Keratinocyte (primary cell): ENCODE measurements at regions not wholly inside any gene's neighbourhood (a gene's known extent, or its start where the extent isn't known, plus 50 kb on each side); places are given as distances from the start of the nearest gene placed in this dataset.

Experiments used
- DNase-seq: peaks from one replicate; pipeline ENCODE4 v3.0.0-alpha.2; 2011; ENCODE audit warnings: low read depth, missing footprints, low spot score
- FAIRE-seq: peaks from 2 replicates; lab custom pipeline; 2011; peaks lifted over from hg19 to GRCh38; lab: Jason Lieb, UNC
- H2AFZ ChIP-seq: 2 replicates; pipeline ENCODE4 v1.6.0; 2012; ENCODE audit warnings: low read length, control low read depth, inconsistent platforms; ENCODE audit not compliant: control insufficient read depth
- H3K27ac ChIP-seq: 2 replicates; pipeline ENCODE4 v1.5.1; 2011; ENCODE audit warnings: low read length; ENCODE audit not compliant: control insufficient read depth, insufficient read depth
- H3K27me3 ChIP-seq: 3 replicates; pipeline ENCODE4 v1.6.0; 2011; ENCODE audit warnings: low read length; ENCODE audit not compliant: control insufficient read depth, insufficient read depth; ENCODE audit errors: extremely low read depth
- H3K36me3 ChIP-seq, 2 experiments: 2 replicates in 1 of 2; 3 replicates in 1 of 2; pipeline ENCODE4 v1.5.1; 2011; ENCODE audit warnings: low read length in 2 of 2, mild to moderate bottlenecking in 1 of 2; ENCODE audit not compliant: control insufficient read depth in 2 of 2, insufficient read depth in 2 of 2; ENCODE audit errors: extremely low read depth in 1 of 2
- H3K4me1 ChIP-seq: 3 replicates; pipeline ENCODE4 v1.5.1; 2011; ENCODE audit warnings: low read length; ENCODE audit not compliant: control insufficient read depth, insufficient read depth; ENCODE audit errors: extremely low read depth
- H3K4me2 ChIP-seq: 3 replicates; pipeline ENCODE4 v1.6.0; 2011; ENCODE audit warnings: low read depth, low read length; ENCODE audit not compliant: control insufficient read depth, insufficient read depth; ENCODE audit errors: extremely low read depth
- H3K4me3 ChIP-seq, 3 experiments: fragments of 200-600 bp in 1 of 3; sonication (generic) in 1 of 3; 2 replicates in 2 of 3; 3 replicates in 1 of 3; pipeline ENCODE4 v1.5.1; 2011 to 2016; ENCODE audit warnings: low read length in 3 of 3, mild to moderate bottlenecking in 3 of 3, control low read depth in 2 of 3, inconsistent platforms in 1 of 3, low read depth in 1 of 3, mixed read lengths in 1 of 3, mixed run types in 1 of 3, moderate library complexity in 1 of 3; ENCODE audit not compliant: control insufficient read depth in 2 of 3, insufficient read depth in 2 of 3; ENCODE audit errors: extremely low read depth in 1 of 3
- H3K79me2 ChIP-seq: 2 replicates; pipeline ENCODE4 v1.6.0; 2012; ENCODE audit warnings: low read length; ENCODE audit not compliant: control insufficient read depth, insufficient read depth
- H3K9ac ChIP-seq: 3 replicates; pipeline ENCODE4 v1.6.0; 2011; ENCODE audit warnings: low read length; ENCODE audit not compliant: control insufficient read depth, insufficient read depth; ENCODE audit errors: extremely low read depth
- H3K9me1 ChIP-seq: 3 replicates; pipeline ENCODE4 v1.6.0; 2011; ENCODE audit warnings: low read length; ENCODE audit not compliant: control insufficient read depth, insufficient read depth; ENCODE audit errors: extremely low read depth
- H3K9me3 ChIP-seq: 2 replicates; pipeline ENCODE4 v1.5.1; 2012; ENCODE audit warnings: low read depth, low read length; ENCODE audit not compliant: control insufficient read depth
- H4K20me1 ChIP-seq: 3 replicates; pipeline ENCODE4 v1.6.0; 2011; ENCODE audit warnings: low read length; ENCODE audit not compliant: control insufficient read depth, insufficient read depth; ENCODE audit errors: extremely low read depth
- EZH2 ChIP-seq: IDR thresholded peaks from one replicate; pipeline ENCODE4 v1.6.1; 2012; ENCODE audit warnings: inconsistent platforms, mild to moderate bottlenecking, low read length, moderate library complexity
- dilution Hi-C: fragments of 300-500 bp; cut with MboI; formaldehyde crosslinking; loops from one replicate; pipeline ENCODE4 v1.7.0; 2020; ENCODE audit warnings: low sequenced_read_pairs; ENCODE audit not compliant: extremely low pct_ligation_motif_present
- TF ChIP-seq, protein P1 (sequence below), 3 experiments: IDR thresholded peaks in 1 of 3; conservative IDR thresholded peaks in 1 of 3; optimal IDR thresholded peaks in 1 of 3; 2 replicates in 2 of 3; 3 replicates in 1 of 3; pipeline versions ENCODE3 to v1.5.1; 2011; ENCODE audit warnings: low read length in 3 of 3, mild to moderate bottlenecking in 3 of 3, moderate library complexity in 2 of 3, control low read depth in 1 of 3, inconsistent platforms in 1 of 3; ENCODE audit not compliant: insufficient read depth in 2 of 3; ENCODE audit errors: extremely low read depth in 1 of 3

DNA sequence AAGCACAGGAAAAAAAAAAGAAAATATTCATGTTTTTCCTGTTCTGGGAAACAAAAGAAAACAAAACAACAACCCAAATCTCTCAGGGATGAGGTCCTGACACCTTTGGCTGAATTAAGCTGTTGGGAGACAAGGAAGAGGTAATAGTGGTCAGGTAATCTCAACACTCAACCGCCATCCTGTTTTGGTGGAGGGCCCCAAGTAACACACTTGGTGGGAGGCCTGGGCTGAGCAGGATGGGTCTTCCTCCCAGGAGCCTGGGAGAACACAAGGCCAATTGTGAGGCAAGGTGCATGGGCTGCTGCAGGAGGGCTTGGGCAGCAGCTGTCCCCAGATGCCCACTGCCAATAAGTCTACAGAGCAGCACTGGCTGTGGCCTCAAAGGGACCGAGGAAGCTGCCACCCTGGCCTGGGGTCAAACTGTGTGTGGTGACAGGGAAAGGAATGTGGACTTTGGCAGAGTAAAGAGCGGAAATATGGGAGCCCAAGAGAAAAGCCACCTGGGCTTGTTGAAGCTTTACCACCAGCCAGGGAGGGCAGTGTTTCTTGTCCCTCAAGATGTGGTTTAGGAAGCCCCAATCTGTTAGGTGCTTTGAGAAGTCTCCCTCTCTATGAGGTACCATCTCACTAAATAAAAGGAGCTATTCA, 93.5 kb upstream of the SLC25A13 start:
- DNase-seq (no peak), FAIRE-seq (no peak)
- no peaks in the 10 kb centered on the region for H3K36me3 ChIP-seq
- no peaks in the 10 kb centered on the region for H3K4me1 ChIP-seq
- H3K79me2 ChIP-seq, result no peaks in the 10 kb centered on the region
- dilution Hi-C loops, result no loop called here
- H3K9me1 ChIP-seq, result no peaks in the 10 kb centered on the region
- H3K9ac ChIP-seq, result no peak overlapping the region
- no peak overlapping the region for H2AFZ ChIP-seq
- H3K9me3 ChIP-seq, result no peaks in the 10 kb centered on the region
- H3K27ac ChIP-seq, result no peak overlapping the region
- TF ChIP-seq EZH2, result no peak
- no peak overlapping the region for H3K4me3 ChIP-seq
- H3K4me2 ChIP-seq, result no peak overlapping the region
- no peaks in the 10 kb centered on the region for H3K27me3 ChIP-seq
- H4K20me1 ChIP-seq, result no peaks in the 10 kb centered on the region

DNA sequence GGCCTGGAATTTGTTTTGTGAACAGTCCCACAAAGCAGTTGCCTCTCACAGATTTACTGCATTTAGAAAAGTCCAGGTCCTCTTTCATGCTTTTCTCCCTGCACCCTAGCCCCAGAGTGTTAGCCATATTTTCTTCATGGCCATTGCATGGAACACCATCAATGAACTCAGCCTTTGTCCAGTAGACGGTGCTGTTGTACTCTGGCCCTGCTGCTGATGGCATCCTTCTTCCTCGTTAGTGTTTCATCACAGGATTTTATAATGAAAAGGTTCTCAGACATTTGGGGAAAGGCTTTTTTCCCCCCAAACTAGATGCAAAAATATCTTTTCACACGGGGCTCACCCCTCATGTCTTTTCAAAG, 93.0 kb upstream of the SLC25A13 start:
- Histone ChIP-seq H2AFZ (no peak overlapping the region), H4K20me1 (no peaks in the 10 kb centered on the region), H3K4me2 (no peak overlapping the region), H3K4me1 (no peaks in the 10 kb centered on the region), H3K4me3 (no peak overlapping the region), H3K79me2 (no peaks in the 10 kb centered on the region), H3K9ac (no peak overlapping the region), H3K27ac (no peak overlapping the region), H3K27me3 (no peaks in the 10 kb centered on the region), H3K9me1 (no peaks in the 10 kb centered on the region), H3K36me3 (no peaks in the 10 kb centered on the region), H3K9me3 (no peaks in the 10 kb centered on the region)
- TF ChIP-seq, protein P1, sequence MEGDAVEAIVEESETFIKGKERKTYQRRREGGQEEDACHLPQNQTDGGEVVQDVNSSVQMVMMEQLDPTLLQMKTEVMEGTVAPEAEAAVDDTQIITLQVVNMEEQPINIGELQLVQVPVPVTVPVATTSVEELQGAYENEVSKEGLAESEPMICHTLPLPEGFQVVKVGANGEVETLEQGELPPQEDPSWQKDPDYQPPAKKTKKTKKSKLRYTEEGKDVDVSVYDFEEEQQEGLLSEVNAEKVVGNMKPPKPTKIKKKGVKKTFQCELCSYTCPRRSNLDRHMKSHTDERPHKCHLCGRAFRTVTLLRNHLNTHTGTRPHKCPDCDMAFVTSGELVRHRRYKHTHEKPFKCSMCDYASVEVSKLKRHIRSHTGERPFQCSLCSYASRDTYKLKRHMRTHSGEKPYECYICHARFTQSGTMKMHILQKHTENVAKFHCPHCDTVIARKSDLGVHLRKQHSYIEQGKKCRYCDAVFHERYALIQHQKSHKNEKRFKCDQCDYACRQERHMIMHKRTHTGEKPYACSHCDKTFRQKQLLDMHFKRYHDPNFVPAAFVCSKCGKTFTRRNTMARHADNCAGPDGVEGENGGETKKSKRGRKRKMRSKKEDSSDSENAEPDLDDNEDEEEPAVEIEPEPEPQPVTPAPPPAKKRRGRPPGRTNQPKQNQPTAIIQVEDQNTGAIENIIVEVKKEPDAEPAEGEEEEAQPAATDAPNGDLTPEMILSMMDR (optimal IDR thresholded peaks at IDR 0.05 in 1 of 3, IDR thresholded peaks at IDR 0.05 in 1 of 3, conservative IDR thresholded peaks at IDR 0.05 in 1 of 3; ENCODE audit: extremely low read depth in 1 of 3, insufficient read depth in 2 of 3, low read length in 3 of 3), result peak; percentile 87 to 94 (median 93)
- no peak for TF ChIP-seq EZH2
- DNase-seq, result no peak
- dilution Hi-C loops, result no loop called here
- peak; percentile 29 for FAIRE-seq
